SK-N-SH treated with all-trans-retinoic acid at 6 μM for 48 hours (cell line): ENCODE measurements at regions not wholly inside any gene's neighbourhood (a gene's known extent, or its start where the extent isn't known, plus 50 kb on each side); places are given as distances from the start of the nearest gene placed in this dataset.

ENCODE experiments used
- ATAC-seq: fragments of 200-7000 bp; cut with Tn5 transposase; 3 replicates; pipeline ENCODE4 v1.9.1; 2020; ENCODE audit warnings: mild to moderate bottlenecking, moderate library complexity
- ARNTL ChIP-seq: fragments of 450-650 bp; formaldehyde crosslinking; IDR thresholded peaks from 2 replicates; pipeline ENCODE4 v1.5.0; 2020; ENCODE audit warnings: low read depth, mild to moderate bottlenecking, moderate library complexity, borderline replicate concordance
- BACH2 ChIP-seq: fragments of 250-450 bp; sonication (Bioruptor Pico); IDR thresholded peaks from 2 replicates; pipeline ENCODE4 v1.9.0; 2021; ENCODE audit warnings: mild to moderate bottlenecking, borderline replicate concordance
- CSRNP3 ChIP-seq: fragments of 250-450 bp; sonication (Bioruptor Pico); IDR thresholded peaks from 2 replicates; pipeline ENCODE4 v1.5.1; 2021; ENCODE audit warnings: mild to moderate bottlenecking, moderate library complexity
- GLIS3 ChIP-seq: fragments of 250-450 bp; sonication (Bioruptor Pico); IDR thresholded peaks from 2 replicates; pipeline ENCODE4 v1.5.0; 2020; ENCODE audit warnings: mild to moderate bottlenecking, moderate library complexity
- ISL1 ChIP-seq: fragments of 250-450 bp; sonication (Bioruptor Pico); IDR thresholded peaks from 2 replicates; pipeline ENCODE4 v2.1.2; 2022; ENCODE audit warnings: mild to moderate bottlenecking, moderate library complexity
- OSR1 ChIP-seq: fragments of 250-450 bp; sonication (Bioruptor Pico); IDR thresholded peaks from 2 replicates; pipeline ENCODE4 v1.8.0; 2022; ENCODE audit warnings: moderate library complexity, mild to moderate bottlenecking, inconsistent platforms
- PATZ1 ChIP-seq: fragments of 250-450 bp; sonication (Bioruptor Pico); IDR thresholded peaks from 2 replicates; pipeline ENCODE4 v1.8.0; 2020; ENCODE audit warnings: mild to moderate bottlenecking, moderate library complexity, borderline replicate concordance
- POU6F1 ChIP-seq: fragments of 250-450 bp; sonication (Bioruptor Pico); IDR thresholded peaks from 2 replicates; pipeline ENCODE4 v1.8.0; 2021; ENCODE audit warnings: low read depth, mild to moderate bottlenecking, moderate library complexity, borderline replicate concordance
- PPARA ChIP-seq: fragments of 250-450 bp; sonication (Bioruptor Pico); IDR thresholded peaks from 2 replicates; pipeline ENCODE4 v1.5.0; 2020; ENCODE audit warnings: mild to moderate bottlenecking, borderline replicate concordance
- RARB ChIP-seq: fragments of 250-450 bp; sonication (Bioruptor Pico); IDR thresholded peaks from 2 replicates; pipeline ENCODE4 v1.8.0; 2021; ENCODE audit warnings: mild to moderate bottlenecking, moderate library complexity
- SNAI2 ChIP-seq: fragments of 250-450 bp; sonication (Bioruptor Pico); IDR thresholded peaks from 2 replicates; pipeline ENCODE4 v1.5.0; 2020; ENCODE audit warnings: mild to moderate bottlenecking, moderate library complexity
- TCF4 ChIP-seq: fragments of 250-450 bp; sonication (Bioruptor Pico); IDR thresholded peaks from 2 replicates; pipeline ENCODE4 v1.8.0; 2021; ENCODE audit warnings: mild to moderate bottlenecking, moderate library complexity, borderline replicate concordance
- TOX ChIP-seq: fragments of 250-450 bp; sonication (Bioruptor Pico); IDR thresholded peaks from 2 replicates; pipeline ENCODE4 v1.8.0; 2021; ENCODE audit warnings: mild to moderate bottlenecking, moderate library complexity, borderline replicate concordance
- TSHZ2 ChIP-seq: fragments of 250-450 bp; sonication (Bioruptor Pico); IDR thresholded peaks from 2 replicates; pipeline ENCODE4 v1.5.0; 2020; ENCODE audit warnings: mild to moderate bottlenecking, moderate library complexity
- ZC3H10 ChIP-seq: fragments of 250-450 bp; sonication (Bioruptor Pico); IDR thresholded peaks from 2 replicates; pipeline ENCODE4 v1.5.1; 2021; ENCODE audit warnings: mild to moderate bottlenecking, moderate library complexity
- ZFP3 ChIP-seq: fragments of 250-450 bp; sonication (Bioruptor Pico); IDR thresholded peaks from 2 replicates; pipeline ENCODE4 v1.5.0; 2020; ENCODE audit warnings: mild to moderate bottlenecking, moderate library complexity
- ZFP30 ChIP-seq: fragments of 450-650 bp; formaldehyde crosslinking; IDR thresholded peaks from 2 replicates; pipeline ENCODE4 v1.5.0; 2022; ENCODE audit warnings: mild to moderate bottlenecking, moderate library complexity
- ZNF70 ChIP-seq: fragments of 450-650 bp; formaldehyde crosslinking; IDR thresholded peaks from 2 replicates; pipeline ENCODE4 v1.5.0; 2020; ENCODE audit warnings: mild to moderate bottlenecking, moderate library complexity
- ZNF8 ChIP-seq: fragments of 450-650 bp; formaldehyde crosslinking; IDR thresholded peaks from 2 replicates; pipeline ENCODE4 v1.5.0; 2020; ENCODE audit warnings: mild to moderate bottlenecking, moderate library complexity

GRCh38 chr13:85590231-85590931 is 208.8 kb downstream of the SLITRK6 start:
- TF ChIP-seq ZNF8 (CRISPR knock-in tag) (no peak), TCF4 (no peak)
- ATAC-seq: no peak; the same call in 2 of the 3 replicates

GRCh38 chr13:85589021-85589420 is 210.2 kb downstream of the SLITRK6 start:
- TF ChIP-seq OSR1 (CRISPR knock-in tag) (no peak), RARB (CRISPR knock-in tag) (no peak), ISL1 (CRISPR knock-in tag) (no peak), TOX (CRISPR knock-in tag) (no peak), ZFP3 (CRISPR knock-in tag) (no peak), PPARA (no peak), CSRNP3 (CRISPR knock-in tag) (no peak)
- ATAC-seq: no peak

GRCh38 chr13:85588359-85588758 is 210.9 kb downstream of the SLITRK6 start:
- no peak for TF ChIP-seq GLIS3 (CRISPR knock-in tag)
- TF ChIP-seq CSRNP3 (CRISPR knock-in tag): no peak
- TF ChIP-seq SNAI2: no peak
- TF ChIP-seq ZFP30 (CRISPR knock-in tag): no peak
- no peak for TF ChIP-seq ZFP3 (CRISPR knock-in tag)
- TF ChIP-seq PATZ1 (CRISPR knock-in tag): no peak
- no peak for TF ChIP-seq ARNTL
- TF ChIP-seq ZNF8 (CRISPR knock-in tag): no peak
- no peak for TF ChIP-seq ISL1 (CRISPR knock-in tag)
- TF ChIP-seq TCF4: no peak
- TF ChIP-seq TSHZ2: no peak
- no peak for ATAC-seq

- ATAC-seq: no peak
- TF ChIP-seq CSRNP3 (CRISPR knock-in tag): no peak
- TF ChIP-seq ISL1 (CRISPR knock-in tag): no peak
- no peak for TF ChIP-seq POU6F1
- no peak for TF ChIP-seq ZC3H10
- TF ChIP-seq ZNF70 (CRISPR knock-in tag): no peak
- TF ChIP-seq RARB (CRISPR knock-in tag): no peak
- no peak for TF ChIP-seq BACH2
- TF ChIP-seq GLIS3 (CRISPR knock-in tag): no peak
- TF ChIP-seq PATZ1 (CRISPR knock-in tag): no peak
- no peak for TF ChIP-seq TCF4
- no peak for TF ChIP-seq SNAI2
- no peak for TF ChIP-seq TOX (CRISPR knock-in tag)
- no peak for TF ChIP-seq PPARA
- no peak for TF ChIP-seq ARNTL
- TF ChIP-seq ZFP3 (CRISPR knock-in tag): no peak
Measured at GRCh38 chr13:85586856-85587255, 212.4 kb downstream of the SLITRK6 start.
